Activated T-cell treated with anti-CD3 and anti-CD28 coated beads, Interleukin-2, amount 50 U/mL, for 24 hours (primary cell): ENCODE measurements at regions not wholly inside any gene's neighbourhood (a gene's known extent, or its start where the extent isn't known, plus 50 kb on each side); places are given as distances from the start of the nearest gene placed in this dataset.
"Not testable (repeated sequence)": the region's sequence is repeated elsewhere in the genome, so short reads cannot be mapped to it uniquely, and the experiment has no call there.

ENCODE experiments used
- DNase-seq: peaks from one replicate; pipeline ENCODE4 v3.0.0-alpha.2; 2020
- H3K27ac Mint-ChIP-seq: 2 replicates; pipeline ENCODE4 v1.8.0; 2020; ENCODE audit warnings: mild to moderate bottlenecking, mixed read lengths
- H3K27me3 Mint-ChIP-seq: 2 replicates; pipeline ENCODE4 v1.8.0; 2020; ENCODE audit warnings: mixed read lengths
- H3K36me3 Mint-ChIP-seq: 2 replicates; pipeline ENCODE4 v1.8.0; 2020; ENCODE audit warnings: low read depth, mixed read lengths
- H3K4me1 Mint-ChIP-seq: 2 replicates; pipeline ENCODE4 v1.8.0; 2020; ENCODE audit warnings: low read depth, mixed read lengths
- H3K4me3 Mint-ChIP-seq: 2 replicates; pipeline ENCODE4 v1.8.0; 2020; ENCODE audit warnings: mild to moderate bottlenecking, moderate library complexity, mixed read lengths
- H3K9me3 Mint-ChIP-seq: 2 replicates; pipeline ENCODE4 v1.8.0; 2020; ENCODE audit warnings: mixed read lengths

DNA sequence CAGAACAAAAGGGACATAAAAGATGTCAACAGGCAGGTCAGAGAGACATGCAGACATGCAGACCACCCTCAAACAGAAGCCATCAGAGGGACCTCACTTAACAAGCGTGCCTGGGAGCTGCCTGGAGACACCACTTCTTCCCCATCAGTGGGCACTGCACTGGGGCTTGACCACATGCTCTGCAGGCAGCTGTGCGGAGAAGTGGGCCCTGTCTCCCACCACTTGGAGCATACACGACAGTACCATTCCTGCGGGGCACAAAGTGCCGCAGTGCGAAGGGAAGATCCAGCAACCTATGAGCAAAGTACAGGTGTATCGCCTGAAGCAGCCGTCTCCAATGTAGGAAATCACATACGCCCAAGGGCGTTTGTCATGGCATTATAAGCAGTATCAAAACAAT is 150.5 kb upstream of the FOXD4L5 start:
- DNase-seq, result no peak
- H3K36me3 Mint-ChIP-seq, result no peaks in the 10 kb centered on the region

DNA sequence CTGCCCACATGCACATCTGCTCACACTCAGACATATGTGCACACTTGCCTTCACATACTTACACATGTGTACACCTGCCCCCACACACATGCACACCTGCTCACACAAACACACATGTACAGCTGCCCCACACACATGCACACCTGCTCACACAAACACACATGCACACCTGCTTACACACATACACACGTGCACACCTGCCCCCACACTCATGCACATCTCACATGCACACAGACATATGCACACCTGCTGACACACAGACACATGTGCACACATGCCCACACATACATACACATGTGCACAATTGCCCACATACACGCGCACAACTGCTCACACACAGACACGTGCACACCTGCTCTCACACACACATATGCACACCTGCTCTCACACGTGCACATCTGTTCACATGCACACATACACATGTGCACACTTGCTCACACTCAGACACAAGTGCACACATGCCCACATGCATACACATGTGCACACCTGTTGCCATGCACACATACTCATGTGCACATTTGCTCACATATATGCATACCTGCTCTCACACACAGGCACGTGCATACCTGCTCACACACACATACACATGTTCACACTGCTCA is 147.8 kb upstream of the FOXD4L5 start:
- no peak overlapping the region for H3K4me3 Mint-ChIP-seq
- DNase-seq, result no peak
- no peaks in the 10 kb centered on the region for H3K4me1 Mint-ChIP-seq
- H3K27ac Mint-ChIP-seq, result no peak overlapping the region
- no peaks in the 10 kb centered on the region for H3K36me3 Mint-ChIP-seq
- peaks cover 2% of the 10 kb centered on the region for H3K27me3 Mint-ChIP-seq
- peaks cover 39% of the 10 kb centered on the region for H3K9me3 Mint-ChIP-seq

More for the DNA sequence above, 150.5 kb upstream of the FOXD4L5 start:
- Mint-ChIP-seq H3K27me3 (peaks cover 2% of the 10 kb centered on the region), H3K9me3 (peaks cover 43% of the 10 kb centered on the region), H3K4me3 (no peak overlapping the region), H3K27ac (no peak overlapping the region), H3K4me1 (no peaks in the 10 kb centered on the region)

DNA sequence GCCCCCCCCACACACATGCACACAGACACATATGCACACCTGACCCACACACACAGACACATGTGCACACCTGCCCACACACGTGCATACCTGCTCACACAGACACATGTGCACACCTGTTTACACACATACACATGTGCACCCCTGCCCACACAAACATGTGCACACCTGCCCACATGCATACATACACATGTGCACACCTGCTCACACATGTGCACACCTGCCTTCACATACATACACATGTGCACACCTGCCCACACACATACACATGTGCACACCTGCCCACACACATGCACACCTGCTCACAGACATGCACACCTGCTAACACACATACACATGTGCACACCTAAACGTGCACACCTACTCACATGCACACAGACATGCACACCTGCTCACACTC is 147.0 kb upstream of the FOXD4L5 start:
- H3K4me3 Mint-ChIP-seq, result no peak overlapping the region

DNA sequence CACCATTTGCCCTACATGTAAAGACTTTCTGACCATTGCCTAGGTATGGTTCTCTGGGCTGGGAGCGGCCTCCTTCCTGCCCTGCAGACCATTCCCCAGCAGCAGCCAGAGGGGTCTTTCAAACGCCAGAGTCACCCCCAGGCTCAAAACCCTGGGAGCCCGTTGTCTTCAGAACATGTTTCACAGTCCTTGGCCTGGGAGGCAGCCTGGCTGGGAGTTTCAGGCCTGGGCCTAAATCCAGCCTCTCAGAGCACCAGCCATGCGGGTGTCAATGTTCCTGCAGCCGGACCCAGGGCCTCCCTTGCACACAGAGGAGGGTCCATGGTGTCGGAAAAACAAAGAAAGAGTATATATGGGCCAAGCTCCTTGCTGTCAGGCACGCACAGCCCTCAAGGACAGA is 145.2 kb upstream of the FOXD4L5 start:
- Mint-ChIP-seq H3K27ac (no peak overlapping the region), H3K4me3 (no peak overlapping the region), H3K27me3 (no peaks in the 10 kb centered on the region), H3K9me3 (peaks cover 27% of the 10 kb centered on the region), H3K4me1 (no peaks in the 10 kb centered on the region), H3K36me3 (no peaks in the 10 kb centered on the region)
- DNase-seq, result no peak

More for the DNA sequence above, 147.0 kb upstream of the FOXD4L5 start:
- H3K27ac Mint-ChIP-seq, result no peak overlapping the region
- H3K27me3 Mint-ChIP-seq, result no peaks in the 10 kb centered on the region
- no peaks in the 10 kb centered on the region for H3K36me3 Mint-ChIP-seq
- no peak for DNase-seq
- H3K9me3 Mint-ChIP-seq, result peaks cover 35% of the 10 kb centered on the region
- H3K4me1 Mint-ChIP-seq, result no peaks in the 10 kb centered on the region

GRCh38 chr9:65427361-65427760 is 142.4 kb upstream of the FOXD4L5 start:
- H3K9me3 Mint-ChIP-seq, result peaks cover 21% of the 10 kb centered on the region
- not testable (repeated sequence) for H3K27me3 Mint-ChIP-seq, H3K4me1 Mint-ChIP-seq, H3K27ac Mint-ChIP-seq, H3K36me3 Mint-ChIP-seq, DNase-seq, H3K4me3 Mint-ChIP-seq

- not testable (repeated sequence) for H3K4me3 Mint-ChIP-seq, H3K36me3 Mint-ChIP-seq, H3K27ac Mint-ChIP-seq, H3K4me1 Mint-ChIP-seq, H3K27me3 Mint-ChIP-seq, DNase-seq
- H3K9me3 Mint-ChIP-seq, result peaks cover 18% of the 10 kb centered on the region
Measured at GRCh38 chr9:65426813-65427212, 141.8 kb upstream of the FOXD4L5 start.

GRCh38 chr9:65426231-65426630 is 141.2 kb upstream of the FOXD4L5 start:
- no peaks in the 10 kb centered on the region for H3K4me1 Mint-ChIP-seq
- no peaks in the 10 kb centered on the region for H3K27me3 Mint-ChIP-seq
- no peaks in the 10 kb centered on the region for H3K36me3 Mint-ChIP-seq
- peaks cover 20% of the 10 kb centered on the region for H3K9me3 Mint-ChIP-seq
- no peak for DNase-seq
- no peak overlapping the region for H3K27ac Mint-ChIP-seq
- no peak overlapping the region for H3K4me3 Mint-ChIP-seq

GRCh38 chr9:65425183-65425582 is 140.2 kb upstream of the FOXD4L5 start:
- not testable (repeated sequence) for H3K4me1 Mint-ChIP-seq

DNA sequence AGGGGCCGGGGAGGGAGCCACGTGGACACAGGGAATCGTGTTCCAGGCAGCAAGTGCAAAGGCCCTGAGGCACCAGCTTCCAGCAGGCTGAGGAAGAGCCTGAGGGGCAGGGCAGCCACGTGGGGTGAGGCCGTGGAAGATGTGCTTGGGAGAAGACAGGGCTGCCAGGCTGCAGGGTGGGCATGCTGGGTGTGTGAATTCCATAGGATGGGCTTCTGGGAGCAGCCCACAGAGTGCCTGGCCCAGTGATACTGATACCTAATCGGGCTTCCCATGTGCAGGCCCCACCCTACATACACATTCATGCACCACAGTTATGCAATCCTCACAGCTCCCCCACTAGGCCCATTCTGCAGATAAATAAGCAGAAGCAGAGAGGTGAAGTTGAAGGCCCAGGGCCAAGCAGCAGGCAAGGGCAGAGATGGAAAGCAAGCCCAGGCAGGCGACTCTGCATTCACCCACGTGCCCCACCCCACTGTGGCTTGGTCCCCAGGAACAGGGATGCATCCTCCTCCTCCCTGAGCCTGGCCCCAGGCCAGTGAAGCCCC is 139.5 kb upstream of the FOXD4L5 start:
- not testable (repeated sequence) for H3K27me3 Mint-ChIP-seq, H3K27ac Mint-ChIP-seq, H3K4me1 Mint-ChIP-seq, H3K4me3 Mint-ChIP-seq, H3K36me3 Mint-ChIP-seq, DNase-seq
- peaks cover 20% of the 10 kb centered on the region for H3K9me3 Mint-ChIP-seq

More at GRCh38 chr9:65425183-65425582, 140.2 kb upstream of the FOXD4L5 start:
- not testable (repeated sequence) for H3K36me3 Mint-ChIP-seq, H3K4me3 Mint-ChIP-seq, H3K27ac Mint-ChIP-seq, DNase-seq, H3K27me3 Mint-ChIP-seq
- H3K9me3 Mint-ChIP-seq, result peaks cover 23% of the 10 kb centered on the region

DNA sequence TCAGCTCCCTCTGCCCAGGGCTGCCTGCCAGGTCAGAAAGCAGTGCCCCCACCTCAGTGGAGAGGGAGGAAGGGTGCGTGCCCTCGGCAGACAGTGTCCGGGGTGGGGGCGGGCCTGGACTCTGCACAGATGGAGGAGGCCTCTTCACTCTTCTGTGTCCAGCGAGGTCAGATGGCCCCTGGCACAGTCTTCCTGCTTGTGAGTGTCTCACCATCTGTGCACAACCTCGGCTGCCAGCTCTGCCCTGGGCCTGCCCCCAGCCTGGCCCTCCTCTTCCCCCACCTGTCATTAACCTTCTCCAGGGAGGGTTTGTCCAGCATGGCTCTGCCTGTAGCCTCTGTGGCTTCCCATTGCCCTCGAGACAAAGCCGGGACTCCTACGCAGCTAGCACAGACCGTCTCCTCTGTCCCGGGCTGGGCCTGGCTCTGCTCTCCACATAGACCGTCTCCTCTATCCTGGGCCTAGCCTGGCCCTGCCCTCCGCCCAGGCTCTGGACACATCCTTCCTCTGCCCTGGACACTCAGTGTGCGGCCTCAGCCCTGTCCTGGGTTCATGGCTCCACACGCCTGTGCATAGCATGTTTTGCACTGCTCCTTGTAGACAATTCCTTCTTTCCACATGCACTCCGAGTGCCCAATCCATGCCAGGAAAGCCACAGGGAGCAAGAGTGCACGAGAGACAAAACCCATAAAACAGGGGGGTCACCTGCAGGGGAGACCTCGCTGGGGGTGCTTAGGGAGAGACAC is 138.9 kb upstream of the FOXD4L5 start:
- DNase-seq, H3K4me3 Mint-ChIP-seq, H3K4me1 Mint-ChIP-seq, H3K27ac Mint-ChIP-seq, H3K27me3 Mint-ChIP-seq, H3K36me3 Mint-ChIP-seq: not testable (repeated sequence)
- peaks cover 20% of the 10 kb centered on the region for H3K9me3 Mint-ChIP-seq

- not testable (repeated sequence) for H3K4me1 Mint-ChIP-seq, H3K27me3 Mint-ChIP-seq, DNase-seq, H3K36me3 Mint-ChIP-seq, H3K27ac Mint-ChIP-seq, H3K4me3 Mint-ChIP-seq
- peaks cover 20% of the 10 kb centered on the region for H3K9me3 Mint-ChIP-seq
Measured at GRCh38 chr9:65422966-65423690, 138.1 kb upstream of the FOXD4L5 start.

GRCh38 chr9:65421486-65421885 is 136.5 kb upstream of the FOXD4L5 start:
- H3K9me3 Mint-ChIP-seq, result peaks cover 23% of the 10 kb centered on the region
- H3K27ac Mint-ChIP-seq, H3K4me3 Mint-ChIP-seq: not testable (repeated sequence)

GRCh38 chr9:65420771-65421170 is 135.8 kb upstream of the FOXD4L5 start:
- Mint-ChIP-seq H3K4me3 (no peak overlapping the region), H3K4me1 (no peaks in the 10 kb centered on the region), H3K27me3 (no peaks in the 10 kb centered on the region), H3K36me3 (no peaks in the 10 kb centered on the region), H3K27ac (no peak overlapping the region), H3K9me3 (peaks cover 24% of the 10 kb centered on the region)
- DNase-seq, result no peak

More at GRCh38 chr9:65421486-65421885, 136.5 kb upstream of the FOXD4L5 start:
- not testable (repeated sequence) for H3K36me3 Mint-ChIP-seq, DNase-seq, H3K4me1 Mint-ChIP-seq, H3K27me3 Mint-ChIP-seq

DNA sequence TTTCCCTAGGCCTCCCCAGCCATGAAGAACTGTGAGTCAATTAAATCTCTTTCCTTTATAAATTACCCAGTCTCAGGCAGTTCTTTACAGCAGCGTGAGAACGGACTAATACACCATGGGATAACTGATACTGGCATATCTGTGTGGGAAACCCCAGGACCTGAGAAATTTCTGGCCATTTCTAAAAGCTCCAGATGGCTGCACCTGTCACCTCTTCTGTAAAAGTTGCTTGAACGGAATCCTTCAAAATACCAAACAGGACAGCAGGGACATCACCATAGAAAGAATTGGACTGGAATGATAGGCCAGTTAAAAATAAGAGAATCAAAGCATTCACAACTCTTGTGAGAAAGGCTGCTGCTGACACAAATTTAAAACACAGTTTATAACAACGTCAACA is 134.0 kb upstream of the FOXD4L5 start:
- not testable (repeated sequence) for H3K4me1 Mint-ChIP-seq, H3K36me3 Mint-ChIP-seq, DNase-seq, H3K4me3 Mint-ChIP-seq, H3K27me3 Mint-ChIP-seq, H3K27ac Mint-ChIP-seq
- H3K9me3 Mint-ChIP-seq, result peaks cover 24% of the 10 kb centered on the region

GRCh38 chr9:65416948-65417347 is 131.9 kb upstream of the FOXD4L5 start:
- H3K27ac Mint-ChIP-seq, H3K4me3 Mint-ChIP-seq, H3K4me1 Mint-ChIP-seq, DNase-seq, H3K27me3 Mint-ChIP-seq, H3K36me3 Mint-ChIP-seq: not testable (repeated sequence)
- H3K9me3 Mint-ChIP-seq, result peaks cover 23% of the 10 kb centered on the region
